ENCODE measurements at regions not wholly inside any gene's neighbourhood (a gene's known extent, or its start where the extent isn't known, plus 50 kb on each side); places are given as distances from the start of the nearest gene placed in this dataset.

DNA sequence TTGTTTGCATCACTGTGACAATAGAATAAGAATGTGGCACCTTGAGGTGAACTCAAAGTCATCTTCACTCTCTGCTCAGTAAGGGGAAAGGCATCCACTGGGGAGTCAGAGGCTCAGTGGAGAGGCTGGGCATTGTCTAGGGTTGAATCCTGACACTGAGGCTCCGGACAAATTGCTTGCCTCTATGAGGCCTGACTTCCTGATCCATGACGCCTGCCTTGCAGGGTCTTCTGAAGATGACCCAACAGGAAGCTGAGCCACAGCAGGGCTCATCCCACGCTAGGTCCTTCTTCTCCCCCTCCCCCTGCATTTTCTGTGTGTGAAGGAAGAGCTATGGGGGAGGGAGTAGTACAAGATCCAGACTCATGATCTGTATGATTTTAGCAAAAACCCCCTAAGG is 265.1 kb downstream of the SH3BP4 start:
- TF ChIP-seq, protein P1, sequence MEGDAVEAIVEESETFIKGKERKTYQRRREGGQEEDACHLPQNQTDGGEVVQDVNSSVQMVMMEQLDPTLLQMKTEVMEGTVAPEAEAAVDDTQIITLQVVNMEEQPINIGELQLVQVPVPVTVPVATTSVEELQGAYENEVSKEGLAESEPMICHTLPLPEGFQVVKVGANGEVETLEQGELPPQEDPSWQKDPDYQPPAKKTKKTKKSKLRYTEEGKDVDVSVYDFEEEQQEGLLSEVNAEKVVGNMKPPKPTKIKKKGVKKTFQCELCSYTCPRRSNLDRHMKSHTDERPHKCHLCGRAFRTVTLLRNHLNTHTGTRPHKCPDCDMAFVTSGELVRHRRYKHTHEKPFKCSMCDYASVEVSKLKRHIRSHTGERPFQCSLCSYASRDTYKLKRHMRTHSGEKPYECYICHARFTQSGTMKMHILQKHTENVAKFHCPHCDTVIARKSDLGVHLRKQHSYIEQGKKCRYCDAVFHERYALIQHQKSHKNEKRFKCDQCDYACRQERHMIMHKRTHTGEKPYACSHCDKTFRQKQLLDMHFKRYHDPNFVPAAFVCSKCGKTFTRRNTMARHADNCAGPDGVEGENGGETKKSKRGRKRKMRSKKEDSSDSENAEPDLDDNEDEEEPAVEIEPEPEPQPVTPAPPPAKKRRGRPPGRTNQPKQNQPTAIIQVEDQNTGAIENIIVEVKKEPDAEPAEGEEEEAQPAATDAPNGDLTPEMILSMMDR (conservative IDR thresholded peaks at IDR 0.05 in 1 of 2, IDR thresholded peaks at IDR 0.05 in 1 of 2; ENCODE audit: extremely low read depth in 1 of 2, insufficient read depth in 1 of 2, low read depth in 1 of 2, low read length in 2 of 2): no peak
- TF ChIP-seq EZH2 (IDR thresholded peaks at IDR 0.05; ENCODE audit: borderline replicate concordance, low read length): no peak
